OCI-LY1 (cell line): ENCODE measurements at regions not wholly inside any gene's neighbourhood (a gene's known extent, or its start where the extent isn't known, plus 50 kb on each side); places are given as distances from the start of the nearest gene placed in this dataset.

Experiments used
- H2AFZ ChIP-seq: fragments of 200-600 bp; sonication (generic), shearing (Covaris generic); 2 replicates; pipeline ENCODE4 v1.6.0; 2014; ENCODE audit warnings: antibody characterized with exemption, mild to moderate bottlenecking, low read length
- H3F3A ChIP-seq: fragments of 200-600 bp; sonication (generic), shearing (Covaris generic); 2 replicates; pipeline ENCODE4 v1.6.0; 2014; ENCODE audit warnings: mild to moderate bottlenecking, antibody characterized with exemption, low read length, moderate library complexity; ENCODE audit not compliant: insufficient read depth
- H3K27ac ChIP-seq: fragments of 200-600 bp; sonication (generic); 2 replicates; pipeline ENCODE4 v1.5.1; 2014; ENCODE audit warnings: low read length, mixed run types, mild to moderate bottlenecking, low read depth; ENCODE audit not compliant: poor library complexity, severe bottlenecking
- H3K27me3 ChIP-seq: fragments of 200-600 bp; sonication (generic); 2 replicates; pipeline ENCODE4 v1.6.0; 2014; ENCODE audit warnings: antibody characterized with exemption, mild to moderate bottlenecking, low read length, moderate library complexity; ENCODE audit not compliant: insufficient read depth
- H3K36me3 ChIP-seq: fragments of 200-600 bp; sonication (generic); 2 replicates; pipeline ENCODE4 v1.6.1; 2014; ENCODE audit warnings: mild to moderate bottlenecking, antibody characterized with exemption, low read length, moderate library complexity, mixed read lengths; ENCODE audit not compliant: insufficient read depth
- H3K4me1 ChIP-seq: fragments of 200-600 bp; sonication (generic); 2 replicates; pipeline ENCODE4 v1.5.1; 2014; ENCODE audit warnings: mild to moderate bottlenecking, low read length, moderate library complexity; ENCODE audit not compliant: insufficient read depth, severe bottlenecking
- H3K4me2 ChIP-seq: fragments of 200-600 bp; sonication (generic), shearing (Covaris generic); 2 replicates; pipeline ENCODE4 v1.6.1; 2014; ENCODE audit warnings: low read length
- H3K4me3 ChIP-seq: fragments of 200-600 bp; sonication (generic); 2 replicates; pipeline ENCODE4 v1.5.1; 2014; ENCODE audit warnings: low read length, low read depth, mild to moderate bottlenecking, mixed read lengths; ENCODE audit not compliant: poor library complexity, severe bottlenecking
- H3K79me2 ChIP-seq: fragments of 200-600 bp; shearing (Covaris generic); 2 replicates; pipeline ENCODE4 v1.6.1; 2016; ENCODE audit warnings: mixed run types, low read length, mixed read lengths; ENCODE audit not compliant: insufficient read depth
- H3K9ac ChIP-seq: fragments of 200-600 bp; sonication (generic), shearing (Covaris generic); 2 replicates; pipeline ENCODE4 v1.6.1; 2014; ENCODE audit warnings: mild to moderate bottlenecking, low read length, mixed read lengths
- H3K9me2 ChIP-seq: fragments of 200-600 bp; sonication (generic), shearing (Covaris generic); 2 replicates; pipeline ENCODE4 v1.6.1; 2014; ENCODE audit warnings: low read depth, mild to moderate bottlenecking, low read length, mixed read lengths
- H3K9me3 ChIP-seq: fragments of 200-600 bp; shearing (Covaris generic); 2 replicates; pipeline ENCODE4 v1.6.1; 2014; ENCODE audit warnings: low read length, mixed read lengths
- H4K20me1 ChIP-seq: fragments of 200-600 bp; sonication (generic), shearing (Covaris generic); 2 replicates; pipeline ENCODE4 v1.6.0; 2016; ENCODE audit warnings: mild to moderate bottlenecking, low read length; ENCODE audit not compliant: insufficient read depth
- CTCF ChIP-seq: fragments of 200-600 bp; sonication (generic), shearing (Covaris generic); IDR thresholded peaks from 2 replicates; pipeline ENCODE4 v1.5.1; 2017; ENCODE audit warnings: mild to moderate bottlenecking, antibody characterized with exemption, low read length, moderate library complexity, mixed read lengths
- EZH2 ChIP-seq: fragments of 200-600 bp; sonication (generic), shearing (Covaris generic); IDR thresholded peaks from 2 replicates; pipeline ENCODE4 v1.8.0; 2017; ENCODE audit warnings: borderline replicate concordance, mixed run types, mild to moderate bottlenecking, antibody characterized with exemption, low read length, moderate library complexity, mixed read lengths

GRCh38 chr6:130675072-130675471 lies 152.1 kb upstream of the SMLR1 start:
- H3K9ac ChIP-seq = no peak overlapping the region
- no peaks in the 10 kb centered on the region for H3K9me2 ChIP-seq
- no peaks in the 10 kb centered on the region for H4K20me1 ChIP-seq
- H3K27me3 ChIP-seq = no peaks in the 10 kb centered on the region
- no peaks in the 10 kb centered on the region for H3K9me3 ChIP-seq
- no peak overlapping the region for H3K27ac ChIP-seq
- H3K4me1 ChIP-seq = no peaks in the 10 kb centered on the region
- no peak overlapping the region for H2AFZ ChIP-seq
- H3K4me2 ChIP-seq = no peak overlapping the region
- no peaks in the 10 kb centered on the region for H3K36me3 ChIP-seq
- TF ChIP-seq CTCF = no peak
- no peak for TF ChIP-seq EZH2
- no peaks in the 10 kb centered on the region for H3K79me2 ChIP-seq
- no peaks in the 10 kb centered on the region for H3F3A ChIP-seq
- no peak overlapping the region for H3K4me3 ChIP-seq

GRCh38 chr6:130676077-130676772 lies 151.0 kb upstream of the SMLR1 start:
- TF ChIP-seq CTCF = no peak
- no peak for TF ChIP-seq EZH2
- no peak overlapping the region for H2AFZ ChIP-seq
- no peaks in the 10 kb centered on the region for H3K27me3 ChIP-seq
- no peak overlapping the region for H3K9ac ChIP-seq
- H3K4me3 ChIP-seq = no peak overlapping the region
- no peaks in the 10 kb centered on the region for H3K9me2 ChIP-seq
- no peaks in the 10 kb centered on the region for H4K20me1 ChIP-seq
- H3K4me1 ChIP-seq = no peaks in the 10 kb centered on the region
- no peaks in the 10 kb centered on the region for H3F3A ChIP-seq
- no peaks in the 10 kb centered on the region for H3K79me2 ChIP-seq
- H3K4me2 ChIP-seq = no peak overlapping the region
- no peak overlapping the region for H3K27ac ChIP-seq
- no peaks in the 10 kb centered on the region for H3K9me3 ChIP-seq
- H3K36me3 ChIP-seq = no peaks in the 10 kb centered on the region

GRCh38 chr6:130676773-130677144 lies 150.4 kb upstream of the SMLR1 start:
- Histone ChIP-seq H3K9ac (no peak overlapping the region), H3K4me1 (no peaks in the 10 kb centered on the region), H3K27me3 (no peaks in the 10 kb centered on the region), H3K79me2 (no peaks in the 10 kb centered on the region), H3K36me3 (no peaks in the 10 kb centered on the region), H3K4me3 (no peak overlapping the region), H3K9me2 (no peaks in the 10 kb centered on the region), H4K20me1 (no peaks in the 10 kb centered on the region), H3K4me2 (no peak overlapping the region), H3K27ac (no peak overlapping the region), H3K9me3 (no peaks in the 10 kb centered on the region), H3F3A (no peaks in the 10 kb centered on the region), H2AFZ (no peak overlapping the region)
- TF ChIP-seq EZH2 = no peak
- no peak for TF ChIP-seq CTCF
